Adrenal gland (tissue), 9 donors: ENCODE measurements at regions not wholly inside any gene's neighbourhood (a gene's known extent, or its start where the extent isn't known, plus 50 kb on each side); places are given as distances from the start of the nearest gene placed in this dataset.

Experiments
- DNase-seq, 7 donors: peaks; one replicate each; pipeline ENCODE4 v3.0.0-alpha.2; 2019 to 2020
- H3K27ac ChIP-seq, 5 donors: fragments of 200-600 bp; sonication (generic) in 4 of 5; 1 replicate in 3 of 5; 2 replicates in 2 of 5; pipeline versions ENCODE4 v1.5.1 to v1.8.0; 2016 to 2020; ENCODE audit warnings: mild to moderate bottlenecking in 1 of 5
- H3K27me3 ChIP-seq: fragments of 200-600 bp; 2 replicates; pipeline ENCODE4 v1.8.0; 2021
- H3K36me3 ChIP-seq, 2 donors: fragments of 200-600 bp; replicated peaks in 1 of 2; 1 replicate in 1 of 2; 2 replicates in 1 of 2; pipeline versions ENCODE4 v1.5.1 to v1.8.0; 2018 to 2022
- H3K4me1 ChIP-seq, 2 donors: fragments of 200-600 bp; replicated peaks in 1 of 2; 1 replicate in 1 of 2; 2 replicates in 1 of 2; pipeline versions ENCODE4 v1.5.1 to v1.8.0; 2018 to 2021
- H3K4me3 ChIP-seq, 4 donors: fragments of 200-600 bp; sonication (generic) in 3 of 4; one replicate each; pipeline ENCODE4 v1.5.1; 2016 to 2018
- H3K9me3 ChIP-seq, 3 donors: fragments of 200-600 bp; sonication (generic) in 1 of 3; replicated peaks in 1 of 3; 1 replicate in 2 of 3; 2 replicates in 1 of 3; pipeline versions ENCODE4 v1.5.1 to v1.8.0; 2016 to 2021
- POLR2A ChIP-seq, 2 donors: fragments of 450-650 bp; IDR thresholded peaks; one replicate each; pipeline ENCODE4 v1.6.1; 2017; ENCODE audit warnings: antibody characterized with exemption in 2 of 2, mild to moderate bottlenecking in 2 of 2, moderate library complexity in 1 of 2
- WGBS, 4 donors: extraction: QIAGEN DNeasy Blood & Tissue Kit in 2 of 4; methylation state at CpG; one replicate each; pipeline versions ENCODE4 v1.1.5 to v1.1.7; 2013 to 2017; 5-methylcytosine and 5-hydroxymethylcytosine counted together
- intact Hi-C, 2 donors: fragments of 100-400 bp; cut with DNase I; formaldehyde crosslinking; loops; one replicate each; pipeline versions ENCODE4 v1.14.1 to v1.15.0; 2022 to 2023
- TF ChIP-seq, protein P1 (sequence below), 6 experiments: fragments of 450-650 bp in 4 of 6; fragments of 200-600 bp in 2 of 6; sonication (generic) in 1 of 6; IDR thresholded peaks; 1 replicate in 5 of 6; 2 replicates in 1 of 6; pipeline versions ENCODE4 v1.5.1 to v1.8.0; 2016 to 2021; ENCODE audit warnings: antibody characterized with exemption in 6 of 6, mild to moderate bottlenecking in 2 of 6, moderate library complexity in 1 of 6
- donor health status: healthy with polysubstance abuse.
- donor health status: Bipolar disorder and iron deficiency.
- donor health status: DM: yes; HTN: yes; CAD: no.
- donor health status: DM: no; HTN: no; CAD: no.
- donor health status: DM: no; HTN: no; CAD: no.

DNA sequence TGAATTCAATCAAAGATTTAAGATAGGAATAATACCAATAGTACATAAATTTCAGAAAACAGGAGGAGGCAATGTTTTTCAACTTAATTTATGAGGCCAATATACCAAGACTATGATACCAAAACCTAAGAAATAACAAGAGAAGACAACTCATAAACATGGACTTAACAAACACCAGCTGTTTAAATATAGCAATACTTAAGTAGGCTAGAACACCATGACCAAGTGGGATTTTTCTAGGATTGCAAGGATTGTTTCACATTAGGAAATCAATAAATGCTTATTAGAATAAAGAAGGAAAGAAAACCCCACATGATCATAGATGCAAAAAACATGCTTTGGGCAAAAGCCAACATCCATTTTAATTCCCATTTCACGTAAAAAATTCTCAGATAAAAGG, 355.1 kb downstream of the EPM2A start:
- H3K4me1 ChIP-seq = no peaks in the 10 kb centered on the region
- 45 to 68% (median 60%) methylated on average over 1 of the region's 1 CpG for WGBS, 4 donors

DNA sequence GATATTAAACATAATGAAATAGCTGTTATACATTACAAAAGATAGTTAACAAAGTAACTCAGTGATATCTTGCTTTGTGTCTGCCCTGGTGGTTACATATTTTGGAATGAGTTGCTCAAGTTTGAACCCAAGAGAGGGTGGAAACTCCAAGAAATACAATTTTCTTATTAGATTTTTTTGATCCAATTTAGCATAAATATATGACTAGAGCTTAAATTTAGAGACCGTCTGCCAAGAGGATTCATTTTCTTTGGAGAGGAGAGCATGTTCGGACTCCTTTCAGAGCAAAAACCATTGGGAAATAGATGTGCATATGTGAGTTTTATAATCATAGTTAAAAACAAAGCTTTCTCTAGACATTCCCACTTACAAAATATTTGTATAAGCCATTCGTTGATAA, 353.4 kb downstream of the EPM2A start:
- no peaks in the 10 kb centered on the region for H3K27me3 ChIP-seq
- TF ChIP-seq, protein P1, sequence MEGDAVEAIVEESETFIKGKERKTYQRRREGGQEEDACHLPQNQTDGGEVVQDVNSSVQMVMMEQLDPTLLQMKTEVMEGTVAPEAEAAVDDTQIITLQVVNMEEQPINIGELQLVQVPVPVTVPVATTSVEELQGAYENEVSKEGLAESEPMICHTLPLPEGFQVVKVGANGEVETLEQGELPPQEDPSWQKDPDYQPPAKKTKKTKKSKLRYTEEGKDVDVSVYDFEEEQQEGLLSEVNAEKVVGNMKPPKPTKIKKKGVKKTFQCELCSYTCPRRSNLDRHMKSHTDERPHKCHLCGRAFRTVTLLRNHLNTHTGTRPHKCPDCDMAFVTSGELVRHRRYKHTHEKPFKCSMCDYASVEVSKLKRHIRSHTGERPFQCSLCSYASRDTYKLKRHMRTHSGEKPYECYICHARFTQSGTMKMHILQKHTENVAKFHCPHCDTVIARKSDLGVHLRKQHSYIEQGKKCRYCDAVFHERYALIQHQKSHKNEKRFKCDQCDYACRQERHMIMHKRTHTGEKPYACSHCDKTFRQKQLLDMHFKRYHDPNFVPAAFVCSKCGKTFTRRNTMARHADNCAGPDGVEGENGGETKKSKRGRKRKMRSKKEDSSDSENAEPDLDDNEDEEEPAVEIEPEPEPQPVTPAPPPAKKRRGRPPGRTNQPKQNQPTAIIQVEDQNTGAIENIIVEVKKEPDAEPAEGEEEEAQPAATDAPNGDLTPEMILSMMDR (IDR thresholded peaks at IDR 0.05) = no peak
- TF ChIP-seq POLR2A (IDR thresholded peaks at IDR 0.05) = no peak
- H3K4me3 ChIP-seq = no peak overlapping the region
- H3K4me1 ChIP-seq = no peaks in the 10 kb centered on the region
- WGBS, 4 donors = 54 to 64% (median 61%) methylated on average over 3 of the region's 3 CpGs
- H3K9me3 ChIP-seq = peaks cover 0 to 3% (median 0%) of the 10 kb centered on the region in 3 donors
- DNase-seq = no peak
- intact Hi-C loops = no loop called here
- H3K27ac ChIP-seq = no peak overlapping the region
- no peaks in the 10 kb centered on the region for H3K36me3 ChIP-seq

More for the DNA sequence above, 355.1 kb downstream of the EPM2A start:
- H3K27me3 ChIP-seq = no peaks in the 10 kb centered on the region
- H3K27ac ChIP-seq = no peak overlapping the region
- intact Hi-C loops = no loop called here
- no peaks in the 10 kb centered on the region for H3K36me3 ChIP-seq
- DNase-seq = no peak
- TF ChIP-seq, protein P1 (IDR thresholded peaks at IDR 0.05) = no peak
- no peak for TF ChIP-seq POLR2A (IDR thresholded peaks at IDR 0.05)
- no peak overlapping the region for H3K4me3 ChIP-seq
- peaks cover 0 to 3% (median 0%) of the 10 kb centered on the region in 3 donors for H3K9me3 ChIP-seq

DNA sequence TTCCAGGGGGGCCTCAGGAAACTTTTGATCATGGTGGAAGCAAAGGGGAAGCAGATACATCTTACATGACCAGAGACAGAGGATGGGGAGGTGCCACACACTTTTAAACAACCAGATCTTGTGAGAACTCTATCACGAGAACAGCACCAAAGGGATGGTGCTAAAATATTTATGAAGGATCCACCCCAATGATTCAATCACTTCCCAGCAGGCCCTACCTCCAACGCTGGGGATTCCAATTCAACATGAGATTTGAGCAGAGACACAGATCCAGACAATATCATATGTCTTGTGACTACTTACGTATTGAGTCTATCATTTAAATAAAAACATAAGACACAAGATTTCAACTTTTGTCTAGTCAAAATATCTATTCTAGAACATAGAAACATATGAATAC, 351.9 kb downstream of the EPM2A start:
- Histone ChIP-seq H3K27me3 (no peaks in the 10 kb centered on the region), H3K4me3 (no peak overlapping the region), H3K4me1 (no peaks in the 10 kb centered on the region), H3K36me3 (no peaks in the 10 kb centered on the region), H3K27ac (no peak overlapping the region), H3K9me3 (peaks cover 0 to 3% (median 0%) of the 10 kb centered on the region in 3 donors)
- 67 to 79% (median 72%) methylated on average over 3 of the region's 3 CpGs for WGBS, 4 donors
- intact Hi-C loops = no loop called here
- TF ChIP-seq POLR2A (IDR thresholded peaks at IDR 0.05) = no peak
- TF ChIP-seq, protein P1 (IDR thresholded peaks at IDR 0.05) = no peak
- DNase-seq = no peak

DNA sequence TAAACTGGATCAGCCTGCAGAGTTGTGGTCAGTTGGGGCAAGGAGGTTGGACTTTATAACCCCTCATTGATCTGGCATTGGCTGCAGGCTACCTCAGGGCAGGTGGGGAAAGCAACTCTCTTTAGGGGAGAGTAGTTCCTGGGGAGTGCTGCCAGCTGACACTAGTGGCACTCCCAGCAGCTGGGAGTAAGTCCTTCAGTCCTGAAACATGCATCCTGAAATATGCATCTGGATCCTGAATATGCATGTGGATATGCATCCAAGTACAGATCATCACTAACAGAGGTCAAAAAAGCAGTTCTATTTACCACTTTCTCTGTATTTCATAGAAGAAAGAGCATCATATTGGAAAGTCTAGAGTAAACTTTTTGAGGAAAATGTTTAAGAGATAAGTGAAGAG, 350.8 kb downstream of the EPM2A start:
- no peaks in the 10 kb centered on the region for H3K27me3 ChIP-seq
- H3K36me3 ChIP-seq = no peaks in the 10 kb centered on the region
- no peak overlapping the region for H3K27ac ChIP-seq
- no peaks in the 10 kb centered on the region for H3K4me1 ChIP-seq
- TF ChIP-seq, protein P1 (IDR thresholded peaks at IDR 0.05) = no peak
- no peak for TF ChIP-seq POLR2A (IDR thresholded peaks at IDR 0.05)
- intact Hi-C loops = no loop called here
- no peak for DNase-seq
- H3K4me3 ChIP-seq = no peak overlapping the region
- H3K9me3 ChIP-seq = peaks cover 0 to 3% (median 0%) of the 10 kb centered on the region in 3 donors
